ENCODE measurements at regions not wholly inside any gene's neighbourhood (a gene's known extent, or its start where the extent isn't known, plus 50 kb on each side); places are given as distances from the start of the nearest gene placed in this dataset.

GRCh38 chr6:15824811-15825210, 162.0 kb upstream of the DTNBP1 start:
- no peak for TF ChIP-seq POLR2AphosphoS5 (IDR thresholded peaks at IDR 0.05; ENCODE audit: low read depth, low read length)
- no peak for TF ChIP-seq CTCF (IDR thresholded peaks at IDR 0.05)

All from Panc1 (cell line).